Stomach (tissue), 4 donors: ENCODE measurements at regions not wholly inside any gene's neighbourhood (a gene's known extent, or its start where the extent isn't known, plus 50 kb on each side); places are given as distances from the start of the nearest gene placed in this dataset.

Source experiments
- POLR2A ChIP-seq, 4 donors: fragments of 450-650 bp; IDR thresholded peaks; one replicate each; pipeline ENCODE4 v1.6.1; 2016; ENCODE audit warnings: antibody characterized with exemption in 4 of 4, control low read depth in 2 of 4, mild to moderate bottlenecking in 1 of 4, moderate library complexity in 1 of 4
- TF ChIP-seq, protein P1 (sequence below), 7 experiments: fragments of 450-650 bp in 4 of 7; fragments of 200-600 bp in 3 of 7; sonication (generic) in 3 of 7; IDR thresholded peaks; one replicate each; pipeline ENCODE4 v1.5.1; 2016 to 2019; ENCODE audit warnings: antibody characterized with exemption in 7 of 7, control low read depth in 2 of 7, mild to moderate bottlenecking in 1 of 7

DNA sequence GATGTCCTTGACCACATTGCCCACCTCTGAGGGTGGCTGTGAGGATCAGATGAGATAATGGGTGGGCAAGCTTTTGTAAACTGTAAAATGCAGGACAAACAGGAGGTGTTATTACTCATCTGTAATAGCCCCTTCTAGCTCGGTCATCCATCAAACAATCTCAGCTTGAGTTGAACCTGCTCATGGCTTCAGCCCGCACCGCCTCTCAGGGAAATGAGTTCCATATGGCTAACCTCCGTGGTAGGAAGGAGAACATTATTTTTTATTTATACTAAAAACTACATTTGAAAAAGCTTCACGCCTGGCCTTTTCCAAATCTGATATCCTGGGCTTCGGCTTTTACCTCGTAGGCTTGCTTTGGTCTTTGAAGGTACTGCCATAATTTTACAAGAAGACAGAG lies 116.2 kb upstream of the USP24 start:
- no peak for TF ChIP-seq POLR2A (IDR thresholded peaks at IDR 0.05)
- TF ChIP-seq, protein P1, sequence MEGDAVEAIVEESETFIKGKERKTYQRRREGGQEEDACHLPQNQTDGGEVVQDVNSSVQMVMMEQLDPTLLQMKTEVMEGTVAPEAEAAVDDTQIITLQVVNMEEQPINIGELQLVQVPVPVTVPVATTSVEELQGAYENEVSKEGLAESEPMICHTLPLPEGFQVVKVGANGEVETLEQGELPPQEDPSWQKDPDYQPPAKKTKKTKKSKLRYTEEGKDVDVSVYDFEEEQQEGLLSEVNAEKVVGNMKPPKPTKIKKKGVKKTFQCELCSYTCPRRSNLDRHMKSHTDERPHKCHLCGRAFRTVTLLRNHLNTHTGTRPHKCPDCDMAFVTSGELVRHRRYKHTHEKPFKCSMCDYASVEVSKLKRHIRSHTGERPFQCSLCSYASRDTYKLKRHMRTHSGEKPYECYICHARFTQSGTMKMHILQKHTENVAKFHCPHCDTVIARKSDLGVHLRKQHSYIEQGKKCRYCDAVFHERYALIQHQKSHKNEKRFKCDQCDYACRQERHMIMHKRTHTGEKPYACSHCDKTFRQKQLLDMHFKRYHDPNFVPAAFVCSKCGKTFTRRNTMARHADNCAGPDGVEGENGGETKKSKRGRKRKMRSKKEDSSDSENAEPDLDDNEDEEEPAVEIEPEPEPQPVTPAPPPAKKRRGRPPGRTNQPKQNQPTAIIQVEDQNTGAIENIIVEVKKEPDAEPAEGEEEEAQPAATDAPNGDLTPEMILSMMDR (IDR thresholded peaks at IDR 0.05) = no peak
